NB4 (cell line): ENCODE measurements at regions not wholly inside any gene's neighbourhood (a gene's known extent, or its start where the extent isn't known, plus 50 kb on each side); places are given as distances from the start of the nearest gene placed in this dataset.
"Not testable (repeated sequence)": the region's sequence is repeated elsewhere in the genome, so short reads cannot be mapped to it uniquely, and the experiment has no call there.

ENCODE experiments used
- DNase-seq: peaks from one replicate; pipeline ENCODE4 v3.0.0; 2010; ENCODE audit warnings: low read depth
- H3K4me3 ChIP-seq: one replicate; pipeline ENCODE4 v1.5.1; 2011; ENCODE audit warnings: mild to moderate bottlenecking, low read depth, low read length, moderate library complexity
- CTCF ChIP-seq: IDR thresholded peaks from one replicate; pipeline ENCODE4 v1.5.1; 2012; ENCODE audit warnings: low read depth, low read length
- MAX ChIP-seq: IDR thresholded peaks from 2 replicates; pipeline ENCODE4 v1.6.1; 2011; ENCODE audit warnings: low read depth, low read length
- MYC ChIP-seq: IDR thresholded peaks from 2 replicates; pipeline ENCODE4 v1.6.1; 2011; ENCODE audit warnings: low read depth, low read length
- POLR2A ChIP-seq: IDR thresholded peaks from 2 replicates; pipeline ENCODE4 v1.6.1; 2011; ENCODE audit warnings: mild to moderate bottlenecking; ENCODE audit not compliant: insufficient read length; ENCODE audit errors: extremely low read depth

- DNase-seq, result no peak
- TF ChIP-seq MYC, result no peak
- no peak for TF ChIP-seq POLR2A
- TF ChIP-seq CTCF, result no peak
- TF ChIP-seq MAX, result no peak
- no peak overlapping the region for H3K4me3 ChIP-seq
Measured at GRCh38 chr5:125455041-125455440, 708.6 kb upstream of the ZNF608 start.

DNA sequence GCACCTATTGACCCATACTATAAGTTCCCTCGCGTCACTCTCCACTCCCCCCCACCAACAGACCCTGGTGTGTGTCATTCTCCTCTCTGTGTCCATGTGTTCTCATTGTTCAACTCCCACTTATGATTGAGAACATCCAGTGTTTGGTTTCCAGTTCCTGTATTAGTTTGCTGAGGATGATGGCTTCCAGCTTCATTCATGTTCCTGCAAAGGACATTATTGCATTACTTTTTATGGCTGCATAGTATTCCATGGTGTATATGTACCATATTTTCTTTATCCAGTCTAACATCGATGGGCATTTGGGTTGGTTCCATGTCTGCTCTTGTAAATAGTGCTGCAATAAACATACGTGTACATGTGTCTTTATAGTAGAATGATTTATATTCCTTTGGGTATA lies 709.6 kb upstream of the ZNF608 start:
- H3K4me3 ChIP-seq, DNase-seq: not testable (repeated sequence)

- no peak for DNase-seq
- H3K4me3 ChIP-seq, result no peak overlapping the region
- TF ChIP-seq POLR2A (no peak), MYC (no peak), CTCF (no peak), MAX (no peak)
Measured at GRCh38 chr5:125457617-125458016, 711.2 kb upstream of the ZNF608 start.

DNA sequence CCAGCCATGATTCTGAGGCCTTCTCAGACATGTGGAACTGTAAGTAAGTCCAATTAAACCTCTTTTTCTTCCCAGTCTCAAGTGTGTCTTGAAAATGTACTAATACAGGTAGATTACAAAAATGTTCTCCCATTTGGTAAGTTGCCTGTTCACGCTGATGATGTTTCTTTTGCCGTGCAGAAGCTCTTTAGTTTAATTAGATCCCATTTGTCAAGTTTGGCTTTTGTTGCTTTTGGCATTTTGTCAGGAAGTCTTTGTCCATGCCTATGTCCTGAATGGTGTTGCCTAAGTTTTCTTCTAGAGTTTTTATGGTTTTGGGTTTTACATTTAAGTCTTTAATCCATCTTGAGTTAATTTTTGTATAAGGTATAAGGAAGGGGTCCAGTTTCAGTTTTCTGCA lies 712.5 kb upstream of the ZNF608 start:
- H3K4me3 ChIP-seq, DNase-seq: not testable (repeated sequence)

GRCh38 chr5:125461641-125462072 lies 715.2 kb upstream of the ZNF608 start:
- H3K4me3 ChIP-seq, result no peak overlapping the region
- peak; percentile 10 for DNase-seq
- no peak for TF ChIP-seq MYC
- no peak for TF ChIP-seq POLR2A
- no peak for TF ChIP-seq MAX
- no peak for TF ChIP-seq CTCF

- TF ChIP-seq CTCF, result no peak
- no peak for TF ChIP-seq MAX
- no peak for TF ChIP-seq POLR2A
- TF ChIP-seq MYC, result no peak
- H3K4me3 ChIP-seq, result no peak overlapping the region
- DNase-seq, result no peak
Measured at GRCh38 chr5:125463466-125464092, 717.1 kb upstream of the ZNF608 start.

GRCh38 chr5:125464847-125465432 lies 718.5 kb upstream of the ZNF608 start:
- no peak for DNase-seq
- no peak overlapping the region for H3K4me3 ChIP-seq
- TF ChIP-seq MYC, result no peak
- TF ChIP-seq POLR2A, result no peak
